22Rv1 (cell line): ENCODE measurements at regions not wholly inside any gene's neighbourhood (a gene's known extent, or its start where the extent isn't known, plus 50 kb on each side); places are given as distances from the start of the nearest gene placed in this dataset.

Experiments
- ZFX ChIP-seq: fragments of 450-650 bp; IDR thresholded peaks from 2 replicates; pipeline ENCODE4 v1.6.1; 2017; ENCODE audit warnings: antibody characterized with exemption, borderline replicate concordance
- TF ChIP-seq, protein P1 (sequence below): fragments of 450-650 bp; IDR thresholded peaks from 2 replicates; pipeline ENCODE4 v1.5.1; 2017; ENCODE audit warnings: mild to moderate bottlenecking

DNA sequence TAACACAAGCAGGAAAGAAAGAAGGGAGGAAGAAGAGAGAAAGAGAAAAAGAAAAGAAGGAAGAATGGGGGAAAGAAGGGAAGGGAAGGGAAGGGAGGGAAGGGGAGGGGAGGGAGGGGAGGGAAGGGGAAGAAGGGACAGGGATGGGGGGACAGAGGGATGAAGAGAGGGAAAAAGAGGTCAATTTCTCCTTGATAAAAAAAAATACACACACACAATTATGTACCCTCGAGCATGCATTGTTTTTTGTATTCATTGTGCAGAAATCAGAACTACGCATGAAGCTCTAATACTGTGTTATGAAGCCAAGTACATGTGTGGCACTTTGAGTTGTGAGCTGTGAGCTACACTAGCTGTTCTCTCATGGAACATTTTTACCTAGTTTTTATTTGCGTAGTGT, 274.9 kb upstream of the CDH18 start:
- TF ChIP-seq, protein P1, sequence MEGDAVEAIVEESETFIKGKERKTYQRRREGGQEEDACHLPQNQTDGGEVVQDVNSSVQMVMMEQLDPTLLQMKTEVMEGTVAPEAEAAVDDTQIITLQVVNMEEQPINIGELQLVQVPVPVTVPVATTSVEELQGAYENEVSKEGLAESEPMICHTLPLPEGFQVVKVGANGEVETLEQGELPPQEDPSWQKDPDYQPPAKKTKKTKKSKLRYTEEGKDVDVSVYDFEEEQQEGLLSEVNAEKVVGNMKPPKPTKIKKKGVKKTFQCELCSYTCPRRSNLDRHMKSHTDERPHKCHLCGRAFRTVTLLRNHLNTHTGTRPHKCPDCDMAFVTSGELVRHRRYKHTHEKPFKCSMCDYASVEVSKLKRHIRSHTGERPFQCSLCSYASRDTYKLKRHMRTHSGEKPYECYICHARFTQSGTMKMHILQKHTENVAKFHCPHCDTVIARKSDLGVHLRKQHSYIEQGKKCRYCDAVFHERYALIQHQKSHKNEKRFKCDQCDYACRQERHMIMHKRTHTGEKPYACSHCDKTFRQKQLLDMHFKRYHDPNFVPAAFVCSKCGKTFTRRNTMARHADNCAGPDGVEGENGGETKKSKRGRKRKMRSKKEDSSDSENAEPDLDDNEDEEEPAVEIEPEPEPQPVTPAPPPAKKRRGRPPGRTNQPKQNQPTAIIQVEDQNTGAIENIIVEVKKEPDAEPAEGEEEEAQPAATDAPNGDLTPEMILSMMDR, result no peak
- TF ChIP-seq ZFX, result no peak
